Activated CD4-positive, alpha-beta T cell treated with anti-CD3 and anti-CD28 coated beads, Interleukin-2, amount 10 ng/mL, durations not matched to agents 24 days and 14 days (primary cell): ENCODE measurements at regions not wholly inside any gene's neighbourhood (a gene's known extent, or its start where the extent isn't known, plus 50 kb on each side); places are given as distances from the start of the nearest gene placed in this dataset.

Experiments
- DNase-seq: peaks from one replicate; pipeline ENCODE4 v3.0.0; 2022
- H3K27ac Mint-ChIP-seq: one replicate; pipeline ENCODE4 v1.8.0; 2022; ENCODE audit warnings: mild to moderate bottlenecking, mixed read lengths
- H3K27me3 Mint-ChIP-seq: one replicate; pipeline ENCODE4 v1.8.0; 2022; ENCODE audit warnings: mixed read lengths
- H3K36me3 Mint-ChIP-seq: one replicate; pipeline ENCODE4 v1.8.0; 2022; ENCODE audit warnings: low read depth, mild to moderate bottlenecking, mixed read lengths
- H3K4me1 Mint-ChIP-seq: one replicate; pipeline ENCODE4 v1.8.0; 2021; ENCODE audit warnings: mixed read lengths
- H3K4me3 Mint-ChIP-seq: one replicate; pipeline ENCODE4 v1.8.0; 2022; ENCODE audit warnings: mild to moderate bottlenecking, moderate library complexity, mixed read lengths
- H3K9me3 Mint-ChIP-seq: one replicate; pipeline ENCODE4 v1.8.0; 2021; ENCODE audit warnings: mixed read lengths
- intact Hi-C: fragments of 100-400 bp; cut with micrococcal nuclease; formaldehyde crosslinking; loops from one replicate; pipeline ENCODE4 v1.15.1; 2023

- Mint-ChIP-seq H3K4me3 (no peak overlapping the region), H3K4me1 (no peaks in the 10 kb centered on the region), H3K27me3 (no peaks in the 10 kb centered on the region), H3K36me3 (no peaks in the 10 kb centered on the region), H3K27ac (no peak overlapping the region), H3K9me3 (no peaks in the 10 kb centered on the region)
- intact Hi-C loops, result no loop called here
- DNase-seq, result peak; percentile 19
Observed at GRCh38 chr2:16136461-16137035, 196.2 kb downstream of the MYCN start.

GRCh38 chr2:16135913-16136310 lies 195.6 kb downstream of the MYCN start:
- no peak overlapping the region for H3K27ac Mint-ChIP-seq
- no peaks in the 10 kb centered on the region for H3K9me3 Mint-ChIP-seq
- H3K4me3 Mint-ChIP-seq, result no peak overlapping the region
- DNase-seq, result peak; percentile 29
- intact Hi-C loops, result no loop called here
- no peaks in the 10 kb centered on the region for H3K36me3 Mint-ChIP-seq
- H3K4me1 Mint-ChIP-seq, result no peaks in the 10 kb centered on the region
- H3K27me3 Mint-ChIP-seq, result no peaks in the 10 kb centered on the region

- Mint-ChIP-seq H3K4me1 (no peaks in the 10 kb centered on the region), H3K4me3 (no peak overlapping the region), H3K27ac (no peak overlapping the region), H3K27me3 (no peaks in the 10 kb centered on the region), H3K36me3 (no peaks in the 10 kb centered on the region), H3K9me3 (no peaks in the 10 kb centered on the region)
- DNase-seq, result peak; percentile 30
- intact Hi-C loops, result no loop called here
Observed at GRCh38 chr2:16135196-16135912, 195.0 kb downstream of the MYCN start.

- Mint-ChIP-seq H3K9me3 (no peaks in the 10 kb centered on the region), H3K36me3 (no peaks in the 10 kb centered on the region), H3K27me3 (no peaks in the 10 kb centered on the region), H3K4me3 (no peak overlapping the region), H3K4me1 (no peaks in the 10 kb centered on the region), H3K27ac (no peak overlapping the region)
- intact Hi-C loops, result no loop called here
- DNase-seq, result peak; percentile 7
Observed at GRCh38 chr2:16134436-16135165, 194.3 kb downstream of the MYCN start.

- no peaks in the 10 kb centered on the region for H3K36me3 Mint-ChIP-seq
- H3K4me3 Mint-ChIP-seq, result no peak overlapping the region
Observed at GRCh38 chr2:16130906-16131400, 190.6 kb downstream of the MYCN start.

GRCh38 chr2:16130541-16130880 lies 190.2 kb downstream of the MYCN start:
- Mint-ChIP-seq H3K27me3 (no peaks in the 10 kb centered on the region), H3K4me1 (no peaks in the 10 kb centered on the region), H3K9me3 (no peaks in the 10 kb centered on the region), H3K4me3 (no peak overlapping the region), H3K36me3 (no peaks in the 10 kb centered on the region), H3K27ac (no peak overlapping the region)
- peak; percentile 27 for DNase-seq
- intact Hi-C loops, result no loop called here

More at GRCh38 chr2:16130906-16131400, 190.6 kb downstream of the MYCN start:
- no peak overlapping the region for H3K27ac Mint-ChIP-seq
- DNase-seq, result no peak
- no peaks in the 10 kb centered on the region for H3K4me1 Mint-ChIP-seq
- intact Hi-C loops, result no loop called here
- H3K9me3 Mint-ChIP-seq, result no peaks in the 10 kb centered on the region
- no peaks in the 10 kb centered on the region for H3K27me3 Mint-ChIP-seq

GRCh38 chr2:16129716-16130540 lies 189.6 kb downstream of the MYCN start:
- Mint-ChIP-seq H3K27me3 (no peaks in the 10 kb centered on the region), H3K4me1 (no peaks in the 10 kb centered on the region), H3K4me3 (no peak overlapping the region), H3K9me3 (no peaks in the 10 kb centered on the region), H3K27ac (no peak overlapping the region), H3K36me3 (no peaks in the 10 kb centered on the region)
- intact Hi-C loops, result no loop called here
- DNase-seq, result peak; percentile 12

- Mint-ChIP-seq H3K27ac (no peak overlapping the region), H3K27me3 (no peaks in the 10 kb centered on the region), H3K4me1 (no peaks in the 10 kb centered on the region), H3K9me3 (no peaks in the 10 kb centered on the region), H3K36me3 (no peaks in the 10 kb centered on the region), H3K4me3 (no peak overlapping the region)
- intact Hi-C loops, result no loop called here
- DNase-seq, result peak; percentile 37
Observed at GRCh38 chr2:16128746-16129610, 188.6 kb downstream of the MYCN start.

- no peaks in the 10 kb centered on the region for H3K4me1 Mint-ChIP-seq
- H3K4me3 Mint-ChIP-seq, result no peak overlapping the region
- intact Hi-C loops, result no loop called here
- H3K9me3 Mint-ChIP-seq, result no peaks in the 10 kb centered on the region
- peak; percentile 26 for DNase-seq
- H3K36me3 Mint-ChIP-seq, result no peaks in the 10 kb centered on the region
- no peak overlapping the region for H3K27ac Mint-ChIP-seq
- no peaks in the 10 kb centered on the region for H3K27me3 Mint-ChIP-seq
Observed at GRCh38 chr2:16127958-16128357, 187.6 kb downstream of the MYCN start.

GRCh38 chr2:16127276-16127940 lies 187.1 kb downstream of the MYCN start:
- Mint-ChIP-seq H3K36me3 (no peaks in the 10 kb centered on the region), H3K9me3 (no peaks in the 10 kb centered on the region), H3K27me3 (no peaks in the 10 kb centered on the region), H3K27ac (no peak overlapping the region), H3K4me1 (no peaks in the 10 kb centered on the region), H3K4me3 (no peak overlapping the region)
- peak; percentile 20 for DNase-seq
- intact Hi-C loops, result no loop called here

- Mint-ChIP-seq H3K27me3 (no peaks in the 10 kb centered on the region), H3K4me1 (no peaks in the 10 kb centered on the region), H3K27ac (no peak overlapping the region), H3K9me3 (no peaks in the 10 kb centered on the region), H3K4me3 (no peak overlapping the region), H3K36me3 (no peaks in the 10 kb centered on the region)
- intact Hi-C loops, result no loop called here
- DNase-seq, result no peak
Observed at GRCh38 chr2:16126517-16127275, 186.3 kb downstream of the MYCN start.
